ENCODE measurements at regions not wholly inside any gene's neighbourhood (a gene's known extent, or its start where the extent isn't known, plus 50 kb on each side); places are given as distances from the start of the nearest gene placed in this dataset.

GRCh38 chr21:25329227-25329825, 278.0 kb downstream of the MRPL39 start:
- no peaks in the 10 kb centered on the region for H3K9me3 ChIP-seq (ENCODE audit: insufficient read depth in 2 of 2, low read depth in 1 of 2, low read length in 1 of 2)
- POLR2A ChIA-PET (ENCODE audit: partially characterized antibody): no interaction called here
- DNase-seq (ENCODE audit: low read depth in 1 of 2, low spot score in 2 of 2) (no peak), FAIRE-seq (no peak)
- H4K91ac ChIP-seq (replicated peaks; ENCODE audit: insufficient read length, low read length): no peak overlapping the region
- WGBS, 2 experiments (ENCODE audit: extremely low coverage in 1 of 2, insufficient coverage in 1 of 2, insufficient read length in 1 of 2, insufficient replicate concordance in 2 of 2, low coverage in 1 of 2, low lambda C conversion rate in 2 of 2, missing lambda C conversion rate in 1 of 2): 44% methylated on average over 2 of the region's 2 CpGs; no CpG with 5 or more reads in 1 of the 2 experiments
- no peak overlapping the region for H3K56ac ChIP-seq (replicated peaks; ENCODE audit: insufficient read length, low read depth, low read length)
- H3K79me2 ChIP-seq (ENCODE audit: control insufficient read depth in 1 of 2, insufficient read depth in 2 of 2, low read length in 2 of 2): no peaks in the 10 kb centered on the region
- CTCF ChIA-PET (ENCODE audit: partially characterized antibody): interaction anchor here (0.7 to 2.4 kb wide), 2 partner anchors 21 to 46 kb away, joined by 3 to 13 read pairs; no protein-coding TSS in a partner anchor
- TF ChIP-seq KDM1A (IDR thresholded peaks at IDR 0.05; ENCODE audit: borderline replicate concordance, low read length) (no peak), CBX5 (IDR thresholded peaks at IDR 0.05; ENCODE audit: low read depth, low read length) (no peak), POLR2A (IDR thresholded peaks at IDR 0.05; ENCODE audit: control extremely low read depth in 1 of 2, low read depth in 2 of 2, low read length in 2 of 2) (no peak), EZH2 (IDR thresholded peaks at IDR 0.05; ENCODE audit: low read depth, low read length, severe bottlenecking) (no peak), KDM5A (IDR thresholded peaks at IDR 0.05; ENCODE audit: low read length) (no peak), TAF1 (IDR thresholded peaks at IDR 0.05; ENCODE audit: low read depth, low read length) (no peak), NANOG (IDR thresholded peaks at IDR 0.05; ENCODE audit: insufficient read depth, low read depth, low read length, poor library complexity, severe bottlenecking) (no peak)
- TF ChIP-seq, protein P1, sequence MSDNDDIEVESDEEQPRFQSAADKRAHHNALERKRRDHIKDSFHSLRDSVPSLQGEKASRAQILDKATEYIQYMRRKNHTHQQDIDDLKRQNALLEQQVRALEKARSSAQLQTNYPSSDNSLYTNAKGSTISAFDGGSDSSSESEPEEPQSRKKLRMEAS (IDR thresholded peaks at IDR 0.05): no peak
- TF ChIP-seq, protein P2, sequence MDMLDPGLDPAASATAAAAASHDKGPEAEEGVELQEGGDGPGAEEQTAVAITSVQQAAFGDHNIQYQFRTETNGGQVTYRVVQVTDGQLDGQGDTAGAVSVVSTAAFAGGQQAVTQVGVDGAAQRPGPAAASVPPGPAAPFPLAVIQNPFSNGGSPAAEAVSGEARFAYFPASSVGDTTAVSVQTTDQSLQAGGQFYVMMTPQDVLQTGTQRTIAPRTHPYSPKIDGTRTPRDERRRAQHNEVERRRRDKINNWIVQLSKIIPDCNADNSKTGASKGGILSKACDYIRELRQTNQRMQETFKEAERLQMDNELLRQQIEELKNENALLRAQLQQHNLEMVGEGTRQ (IDR thresholded peaks at IDR 0.05; ENCODE audit: low read length): no peak
- H2BK12ac ChIP-seq (ENCODE audit: low read depth, low read length): no peak overlapping the region
- no peak overlapping the region for H3K23ac ChIP-seq (ENCODE audit: insufficient read length)
- H3K4me3 ChIP-seq (ENCODE audit: extremely low read depth in 1 of 4, insufficient read depth in 2 of 4, low read depth in 3 of 4, low read length in 4 of 4): no peak overlapping the region
- no peak overlapping the region for H2BK5ac ChIP-seq (ENCODE audit: low read depth, low read length)
- no peak overlapping the region for H2AFZ ChIP-seq (ENCODE audit: low read length)
- H2BK120ac ChIP-seq (replicated peaks; ENCODE audit: low read depth, low read length): no peak overlapping the region
- no peak overlapping the region for H3K4me2 ChIP-seq (ENCODE audit: insufficient read depth in 1 of 2, low read depth in 2 of 2, low read length in 2 of 2)
- H2AK5ac ChIP-seq (ENCODE audit: low read depth, low read length): no peak overlapping the region
- H2BK15ac ChIP-seq (ENCODE audit: low read length): no peak overlapping the region
- no peaks in the 10 kb centered on the region for H3K79me1 ChIP-seq (ENCODE audit: low read depth, low read length)
- no peak overlapping the region for H3K27ac ChIP-seq (ENCODE audit: low read depth, low read length)
- no peak overlapping the region for H2BK20ac ChIP-seq (ENCODE audit: low read length)
- H4K20me1 ChIP-seq (replicated peaks in 1 of 2; ENCODE audit: control insufficient read depth in 1 of 2, insufficient read depth in 2 of 2, low read length in 2 of 2): no peaks in the 10 kb centered on the region
- H3K9ac ChIP-seq (replicated peaks in 1 of 4; ENCODE audit: extremely low read depth in 1 of 4, low read depth in 3 of 4, low read length in 3 of 4): no peak overlapping the region
- H3K36me3 ChIP-seq (ENCODE audit: control insufficient read depth in 2 of 4, insufficient read depth in 4 of 4, low read length in 3 of 4): no peaks in the 10 kb centered on the region
- H3K4me1 ChIP-seq (replicated peaks in 1 of 4; ENCODE audit: control insufficient read depth in 3 of 4, insufficient read depth in 4 of 4, low read length in 3 of 4): peaks cover 0 to 5% (median 2%) of the 10 kb centered on the region in 4 experiments; a peak in 2 of 7 replicates
- no peak overlapping the region for H3K14ac ChIP-seq (ENCODE audit: insufficient read length)
- H3K23me2 ChIP-seq (ENCODE audit: low read depth, low read length): no peaks in the 10 kb centered on the region
- no peak overlapping the region for H4K8ac ChIP-seq (ENCODE audit: extremely low read depth, insufficient read depth, low read length)
- no peak overlapping the region for H3K18ac ChIP-seq (ENCODE audit: extremely low read depth, low read length)
- H3K27me3 ChIP-seq (replicated peaks in 1 of 4; ENCODE audit: control insufficient read depth in 3 of 4, extremely low read depth in 1 of 4, insufficient read depth in 3 of 4, low read length in 3 of 4): peaks cover 0 to 1% (median 0%) of the 10 kb centered on the region in 4 experiments; a peak in 1 of 7 replicates
- H4K5ac ChIP-seq (ENCODE audit: insufficient read length, low read depth, low read length): no peak overlapping the region
- no peak overlapping the region for H3K4ac ChIP-seq (replicated peaks; ENCODE audit: insufficient read length, low read depth, low read length)
